ENCODE measurements at regions not wholly inside any gene's neighbourhood (a gene's known extent, or its start where the extent isn't known, plus 50 kb on each side); places are given as distances from the start of the nearest gene placed in this dataset.

DNA sequence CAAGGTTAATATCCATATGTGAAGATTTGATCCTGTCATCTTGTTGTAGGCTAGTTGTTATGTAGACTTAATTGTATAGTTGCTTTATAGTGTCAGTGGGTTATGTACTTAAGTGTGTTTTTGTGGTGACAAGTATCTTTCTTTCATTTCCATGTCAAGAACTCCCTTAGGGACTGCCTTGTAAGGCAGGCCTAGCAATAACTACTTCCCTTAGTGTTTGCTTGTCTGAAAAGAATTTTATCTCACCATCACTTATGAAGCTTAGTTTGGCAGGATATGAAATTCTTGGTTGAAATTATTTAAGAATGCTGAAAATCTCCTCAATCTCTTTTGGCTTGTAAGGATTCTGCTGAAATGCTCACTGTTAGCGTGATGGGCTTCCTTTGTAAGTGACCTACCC is 467.6 kb downstream of the CDH2 start:
- Histone ChIP-seq H3K9me3 (ENCODE audit: control insufficient read depth in 1 of 2, insufficient read depth in 1 of 2, low read depth in 1 of 2, low read length in 2 of 2) (0 out of 4 replicates have a peak, but pooled peaks cover 0 to 4% of the 10 kb centered on the region in 2 experiments), H3K79me2 (ENCODE audit: insufficient read depth, low read length) (no peaks in the 10 kb centered on the region), H3K4me1 (ENCODE audit: control insufficient read depth in 1 of 2, insufficient read depth in 2 of 2, low read length in 2 of 2) (no peaks in the 10 kb centered on the region), H2AFZ (ENCODE audit: low read depth, low read length, poor library complexity, severe bottlenecking) (no peak overlapping the region), H3K4me2 (ENCODE audit: low read length) (no peak overlapping the region), H3K27me3 (ENCODE audit: insufficient read depth, low read length) (no peaks in the 10 kb centered on the region), H3K9ac (ENCODE audit: low read length) (no peak overlapping the region), H3K4me3 (replicated peaks in 1 of 2; ENCODE audit: low read depth in 1 of 2, low read length in 2 of 2) (no peak overlapping the region), H3K27ac (ENCODE audit: low read depth, low read length) (no peak overlapping the region), H3K36me3 (ENCODE audit: control insufficient read depth in 1 of 2, insufficient read depth in 2 of 2, low read length in 2 of 2) (no peaks in the 10 kb centered on the region), H4K20me1 (ENCODE audit: insufficient read depth) (no peaks in the 10 kb centered on the region), H3K9me2 (ENCODE audit: insufficient read depth) (no peaks in the 10 kb centered on the region)
- ATAC-seq (no peak), DNase-seq (ENCODE audit: low read depth, low spot score) (no peak)
- BruUV-seq (replicated peaks) = no TSS peak
- ChIA-PET CTCF (no interaction called here), POLR2A (no interaction called here), RAD21 (ENCODE audit: low non-redundant PET in 1 of 2, low total read pairs in 2 of 2, uncharacterized antibody in 2 of 2, unreplicated experiment in 2 of 2) (no interaction called here)
- intact Hi-C loops (cut with micrococcal nuclease) = no loop called here
- TF ChIP-seq EZH2phosphoT487 (IDR thresholded peaks at IDR 0.05; ENCODE audit: borderline replicate concordance) = no peak
- TF ChIP-seq, protein P1, sequence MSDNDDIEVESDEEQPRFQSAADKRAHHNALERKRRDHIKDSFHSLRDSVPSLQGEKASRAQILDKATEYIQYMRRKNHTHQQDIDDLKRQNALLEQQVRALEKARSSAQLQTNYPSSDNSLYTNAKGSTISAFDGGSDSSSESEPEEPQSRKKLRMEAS (IDR thresholded peaks at IDR 0.05) = no peak

DNA sequence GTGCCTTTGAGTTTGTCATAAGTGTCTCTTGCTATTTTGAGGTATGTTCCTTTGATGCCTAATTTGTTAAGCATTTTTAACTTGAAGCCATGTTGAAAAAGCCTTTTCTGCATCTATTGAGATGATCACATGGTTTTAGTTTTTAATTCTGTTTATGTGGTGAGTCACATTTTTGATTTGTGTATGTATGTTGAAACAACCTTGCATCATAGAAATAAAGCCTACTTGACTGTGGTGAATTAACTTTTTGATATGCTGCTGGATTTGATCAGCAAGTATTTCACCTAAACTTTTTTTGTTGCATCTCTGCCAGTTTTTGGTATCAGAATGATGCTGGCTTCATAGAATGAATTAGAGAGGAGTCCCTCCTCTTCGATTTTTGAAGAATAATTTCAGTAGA is 469.7 kb downstream of the CDH2 start:
- Histone ChIP-seq H2AFZ (ENCODE audit: low read depth, low read length, poor library complexity, severe bottlenecking) (no peak overlapping the region), H3K79me2 (ENCODE audit: insufficient read depth, low read length) (no peaks in the 10 kb centered on the region), H3K27me3 (ENCODE audit: insufficient read depth, low read length) (no peaks in the 10 kb centered on the region), H3K9me3 (ENCODE audit: control insufficient read depth in 1 of 2, insufficient read depth in 1 of 2, low read depth in 1 of 2, low read length in 2 of 2) (0 out of 4 replicates have a peak, but pooled peaks cover 0 to 4% of the 10 kb centered on the region in 2 experiments), H4K20me1 (ENCODE audit: insufficient read depth) (no peaks in the 10 kb centered on the region), H3K4me3 (replicated peaks in 1 of 2; ENCODE audit: low read depth in 1 of 2, low read length in 2 of 2) (no peak overlapping the region), H3K27ac (ENCODE audit: low read depth, low read length) (no peak overlapping the region), H3K4me1 (ENCODE audit: control insufficient read depth in 1 of 2, insufficient read depth in 2 of 2, low read length in 2 of 2) (no peaks in the 10 kb centered on the region), H3K9me2 (ENCODE audit: insufficient read depth) (no peaks in the 10 kb centered on the region), H3K36me3 (ENCODE audit: control insufficient read depth in 1 of 2, insufficient read depth in 2 of 2, low read length in 2 of 2) (no peaks in the 10 kb centered on the region), H3K9ac (ENCODE audit: low read length) (no peak overlapping the region), H3K4me2 (ENCODE audit: low read length) (no peak overlapping the region)
- POLR2A ChIA-PET = no interaction called here
- no TSS peak for BruUV-seq (replicated peaks)
- DNase-seq (ENCODE audit: low read depth, low spot score) (no peak), ATAC-seq (no peak)
- CTCF ChIA-PET = no interaction called here
- intact Hi-C loops (cut with micrococcal nuclease) = no loop called here
- RAD21 ChIA-PET (ENCODE audit: low non-redundant PET in 1 of 2, low total read pairs in 2 of 2, uncharacterized antibody in 2 of 2, unreplicated experiment in 2 of 2) = no interaction called here
- TF ChIP-seq, protein P2, sequence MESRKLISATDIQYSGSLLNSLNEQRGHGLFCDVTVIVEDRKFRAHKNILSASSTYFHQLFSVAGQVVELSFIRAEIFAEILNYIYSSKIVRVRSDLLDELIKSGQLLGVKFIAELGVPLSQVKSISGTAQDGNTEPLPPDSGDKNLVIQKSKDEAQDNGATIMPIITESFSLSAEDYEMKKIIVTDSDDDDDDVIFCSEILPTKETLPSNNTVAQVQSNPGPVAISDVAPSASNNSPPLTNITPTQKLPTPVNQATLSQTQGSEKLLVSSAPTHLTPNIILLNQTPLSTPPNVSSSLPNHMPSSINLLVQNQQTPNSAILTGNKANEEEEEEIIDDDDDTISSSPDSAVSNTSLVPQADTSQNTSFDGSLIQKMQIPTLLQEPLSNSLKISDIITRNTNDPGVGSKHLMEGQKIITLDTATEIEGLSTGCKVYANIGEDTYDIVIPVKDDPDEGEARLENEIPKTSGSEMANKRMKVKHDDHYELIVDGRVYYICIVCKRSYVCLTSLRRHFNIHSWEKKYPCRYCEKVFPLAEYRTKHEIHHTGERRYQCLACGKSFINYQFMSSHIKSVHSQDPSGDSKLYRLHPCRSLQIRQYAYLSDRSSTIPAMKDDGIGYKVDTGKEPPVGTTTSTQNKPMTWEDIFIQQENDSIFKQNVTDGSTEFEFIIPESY (IDR thresholded peaks at IDR 0.05; ENCODE audit: extremely low read depth, insufficient replicate concordance, low read length) = no peak
- TF ChIP-seq CEBPB (IDR thresholded peaks at IDR 0.05; ENCODE audit: low read depth) (no peak), TCF7L2 (IDR thresholded peaks at IDR 0.05; ENCODE audit: borderline replicate concordance, extremely low read depth, insufficient read depth, insufficient read length) (no peak), FOSL1 (IDR thresholded peaks at IDR 0.05; ENCODE audit: low read depth) (no peak), EZH2 (IDR thresholded peaks at IDR 0.05) (no peak), CBX3 (IDR thresholded peaks at IDR 0.05; ENCODE audit: low read depth) (no peak), POLR2AphosphoS5 (IDR thresholded peaks at IDR 0.05; ENCODE audit: low read depth, low read length) (no peak), EGR1 (IDR thresholded peaks at IDR 0.05; ENCODE audit: low read depth) (no peak), ZNF274 (IDR thresholded peaks at IDR 0.05; ENCODE audit: low read depth, low read length) (no peak), JUND (IDR thresholded peaks at IDR 0.05) (no peak), SRF (IDR thresholded peaks at IDR 0.05; ENCODE audit: low read depth) (no peak), RAD21 (IDR thresholded peaks at IDR 0.05; ENCODE audit: low read depth) (no peak), SIN3A (IDR thresholded peaks at IDR 0.05; ENCODE audit: low read depth) (no peak), SP1 (IDR thresholded peaks at IDR 0.05; ENCODE audit: low read depth) (no peak), POLR2A (IDR thresholded peaks at IDR 0.05; ENCODE audit: borderline replicate concordance, extremely low read depth, insufficient read depth, insufficient read length) (no peak), EZH2phosphoT487 (IDR thresholded peaks at IDR 0.05; ENCODE audit: borderline replicate concordance) (no peak), YY1 (IDR thresholded peaks at IDR 0.05; ENCODE audit: extremely low read depth, insufficient replicate concordance, low read depth, low read length) (no peak)
- TF ChIP-seq, protein P1 (IDR thresholded peaks at IDR 0.05) = no peak

All from HCT116 (cell line).